Hepatocyte (in vitro differentiated cells): ENCODE measurements at regions not wholly inside any gene's neighbourhood (a gene's known extent, or its start where the extent isn't known, plus 50 kb on each side); places are given as distances from the start of the nearest gene placed in this dataset.
A peak's percentile ranks its signal among the peaks of the same experiment; 100 is the strongest.

Experiments used
- DNase-seq: peaks from one replicate; pipeline ENCODE4 v3.0.0-alpha.2; 2016; ENCODE audit warnings: low spot score
- H2AFZ ChIP-seq: fragments of 200-600 bp; sonication (generic); 2 replicates; pipeline ENCODE4 v1.6.0; 2016; ENCODE audit warnings: antibody characterized with exemption, mild to moderate bottlenecking
- H3K27ac ChIP-seq: fragments of 200-600 bp; sonication (generic); 2 replicates; pipeline ENCODE4 v1.5.1; 2016; ENCODE audit warnings: mild to moderate bottlenecking
- H3K27me3 ChIP-seq: fragments of 200-600 bp; sonication (generic); 2 replicates; pipeline ENCODE4 v1.6.1; 2016
- H3K36me3 ChIP-seq: fragments of 200-600 bp; sonication (generic); replicated peaks from 2 replicates; pipeline ENCODE4 v1.5.1; 2016; ENCODE audit warnings: low read depth; ENCODE audit not compliant: insufficient read depth
- H3K4me1 ChIP-seq: fragments of 200-600 bp; sonication (generic); 2 replicates; pipeline ENCODE4 v1.5.1; 2016; ENCODE audit warnings: mild to moderate bottlenecking, moderate library complexity; ENCODE audit not compliant: insufficient read depth
- H3K4me2 ChIP-seq: fragments of 200-600 bp; sonication (generic); 2 replicates; pipeline ENCODE4 v1.6.0; 2016
- H3K4me3 ChIP-seq: fragments of 200-600 bp; sonication (generic); 2 replicates; pipeline ENCODE4 v1.5.1; 2016; ENCODE audit warnings: mild to moderate bottlenecking
- H3K79me2 ChIP-seq: fragments of 200-600 bp; sonication (generic); 2 replicates; pipeline ENCODE4 v1.6.0; 2017; ENCODE audit warnings: mild to moderate bottlenecking
- H3K9me2 ChIP-seq: fragments of 200-600 bp; sonication (generic); replicated peaks from 2 replicates; pipeline ENCODE4 v1.6.0; 2017; ENCODE audit warnings: mild to moderate bottlenecking; ENCODE audit not compliant: insufficient read depth
- H3K9me3 ChIP-seq: fragments of 200-600 bp; sonication (generic); 2 replicates; pipeline ENCODE4 v1.5.1; 2016; ENCODE audit warnings: low read depth, mild to moderate bottlenecking
- H4K20me1 ChIP-seq: fragments of 200-600 bp; sonication (generic); 2 replicates; pipeline ENCODE4 v1.6.0; 2016; ENCODE audit warnings: mild to moderate bottlenecking; ENCODE audit not compliant: insufficient read depth, poor library complexity, severe bottlenecking
- EZH2 ChIP-seq: fragments of 200-600 bp; sonication (generic); IDR thresholded peaks from 2 replicates; pipeline ENCODE4 v1.6.1; 2016; ENCODE audit warnings: antibody characterized with exemption, mild to moderate bottlenecking, borderline replicate concordance
- EZH2phosphoT487 ChIP-seq: fragments of 200-600 bp; sonication (generic); IDR thresholded peaks from one replicate; pipeline ENCODE4 v1.6.1; 2018; ENCODE audit warnings: antibody characterized with exemption, mild to moderate bottlenecking, low read depth, moderate library complexity; ENCODE audit not compliant: unreplicated experiment, severe bottlenecking
- WGBS: methylation state at CpG from one replicate; pipeline ENCODE4 v1.1.6; 2016; ENCODE audit warnings: low lambda C conversion rate; ENCODE audit errors: missing lambda C conversion rate; 5-methylcytosine and 5-hydroxymethylcytosine counted together
- TF ChIP-seq, protein P1 (sequence below): fragments of 200-600 bp; sonication (generic); IDR thresholded peaks from 2 replicates; pipeline ENCODE4 v1.5.1; 2016; ENCODE audit warnings: antibody characterized with exemption, mild to moderate bottlenecking; ENCODE audit not compliant: poor library complexity

DNA sequence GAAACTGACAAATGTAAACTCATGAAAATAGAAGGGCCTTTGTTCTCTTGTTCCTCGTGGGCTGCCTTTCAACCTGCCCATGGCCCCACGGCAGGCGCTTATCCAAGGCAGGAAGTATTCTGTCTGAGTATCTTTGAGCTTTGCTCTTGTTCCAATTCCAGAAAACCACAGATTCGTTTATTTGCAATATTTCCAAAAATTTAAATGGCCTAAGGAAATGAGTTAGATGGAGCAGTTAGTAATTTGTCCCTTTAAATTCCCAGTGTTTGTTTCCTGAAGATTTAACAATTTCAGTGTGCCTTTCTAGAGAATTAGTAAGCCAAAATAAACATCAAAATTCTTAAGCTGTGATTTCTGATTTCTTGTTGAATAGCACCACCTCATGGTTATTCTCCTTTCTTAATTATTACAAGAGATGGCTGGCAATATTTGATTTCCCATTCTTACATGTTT is 299.4 kb upstream of the RASA1 start:
- H3K27me3 ChIP-seq = no peaks in the 10 kb centered on the region
- WGBS = 13% methylated on average over 4 of the region's 4 CpGs
- H2AFZ ChIP-seq = no peak overlapping the region
- H3K4me2 ChIP-seq = peak overlapping the region; percentile 3
- peak; percentile 51 for DNase-seq
- no peaks in the 10 kb centered on the region for H3K9me3 ChIP-seq
- no peaks in the 10 kb centered on the region for H3K79me2 ChIP-seq
- H3K27ac ChIP-seq = peak overlapping the region; percentile 65
- H3K4me1 ChIP-seq = no peaks in the 10 kb centered on the region
- no peaks in the 10 kb centered on the region for H3K36me3 ChIP-seq
- no peaks in the 10 kb centered on the region for H4K20me1 ChIP-seq
- no peak overlapping the region for H3K4me3 ChIP-seq
- TF ChIP-seq, protein P1, sequence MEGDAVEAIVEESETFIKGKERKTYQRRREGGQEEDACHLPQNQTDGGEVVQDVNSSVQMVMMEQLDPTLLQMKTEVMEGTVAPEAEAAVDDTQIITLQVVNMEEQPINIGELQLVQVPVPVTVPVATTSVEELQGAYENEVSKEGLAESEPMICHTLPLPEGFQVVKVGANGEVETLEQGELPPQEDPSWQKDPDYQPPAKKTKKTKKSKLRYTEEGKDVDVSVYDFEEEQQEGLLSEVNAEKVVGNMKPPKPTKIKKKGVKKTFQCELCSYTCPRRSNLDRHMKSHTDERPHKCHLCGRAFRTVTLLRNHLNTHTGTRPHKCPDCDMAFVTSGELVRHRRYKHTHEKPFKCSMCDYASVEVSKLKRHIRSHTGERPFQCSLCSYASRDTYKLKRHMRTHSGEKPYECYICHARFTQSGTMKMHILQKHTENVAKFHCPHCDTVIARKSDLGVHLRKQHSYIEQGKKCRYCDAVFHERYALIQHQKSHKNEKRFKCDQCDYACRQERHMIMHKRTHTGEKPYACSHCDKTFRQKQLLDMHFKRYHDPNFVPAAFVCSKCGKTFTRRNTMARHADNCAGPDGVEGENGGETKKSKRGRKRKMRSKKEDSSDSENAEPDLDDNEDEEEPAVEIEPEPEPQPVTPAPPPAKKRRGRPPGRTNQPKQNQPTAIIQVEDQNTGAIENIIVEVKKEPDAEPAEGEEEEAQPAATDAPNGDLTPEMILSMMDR = peak; percentile 65
- TF ChIP-seq EZH2phosphoT487 = no peak
- no peaks in the 10 kb centered on the region for H3K9me2 ChIP-seq

- Histone ChIP-seq H3K4me1 (no peaks in the 10 kb centered on the region), H3K79me2 (no peaks in the 10 kb centered on the region), H3K27ac (no peak overlapping the region), H4K20me1 (no peaks in the 10 kb centered on the region), H3K27me3 (no peaks in the 10 kb centered on the region), H3K9me3 (no peaks in the 10 kb centered on the region), H2AFZ (no peak overlapping the region), H3K36me3 (no peaks in the 10 kb centered on the region), H3K9me2 (no peaks in the 10 kb centered on the region), H3K4me2 (no peak overlapping the region), H3K4me3 (no peak overlapping the region)
- DNase-seq = no peak
- WGBS = 93% methylated on average over 3 of the region's 3 CpGs
- TF ChIP-seq EZH2 (no peak), EZH2phosphoT487 (no peak)
- TF ChIP-seq, protein P1 = no peak
Measured at GRCh38 chr5:86970361-86970760, 297.3 kb upstream of the RASA1 start.

GRCh38 chr5:86971034-86971571 is 296.6 kb upstream of the RASA1 start:
- whole genome bisulfite sequencing = 72% methylated on average over 4 of the region's 4 CpGs
- Histone ChIP-seq H3K27me3 (no peaks in the 10 kb centered on the region), H3K9me2 (no peaks in the 10 kb centered on the region), H3K36me3 (no peaks in the 10 kb centered on the region), H3K4me2 (no peak overlapping the region), H3K4me1 (no peaks in the 10 kb centered on the region), H4K20me1 (no peaks in the 10 kb centered on the region), H2AFZ (no peak overlapping the region), H3K4me3 (no peak overlapping the region), H3K79me2 (no peaks in the 10 kb centered on the region), H3K9me3 (no peaks in the 10 kb centered on the region), H3K27ac (no peak overlapping the region)
- TF ChIP-seq, protein P1 = peak; percentile 26
- TF ChIP-seq EZH2phosphoT487 = no peak
- no peak for DNase-seq

DNA sequence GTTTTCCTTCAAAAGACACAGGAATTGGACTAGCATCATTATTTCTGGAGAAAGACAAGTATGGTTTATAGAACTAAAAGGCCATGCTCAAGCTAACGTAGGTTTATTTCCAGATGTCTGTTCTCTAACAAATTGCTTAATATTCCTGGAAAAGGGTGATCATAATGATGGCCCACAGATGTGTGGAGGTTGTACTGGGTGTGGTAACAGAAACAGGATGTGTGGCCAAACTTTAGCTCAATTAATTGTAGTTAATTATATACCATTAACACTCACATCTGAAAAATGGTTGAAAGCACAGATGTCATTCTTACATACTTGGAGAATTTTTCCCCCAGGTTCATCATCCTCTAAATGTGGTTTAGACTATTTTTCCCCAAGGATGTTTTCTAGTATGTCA is 292.7 kb upstream of the RASA1 start:
- WGBS = 74% methylated on average over 1 of the region's 1 CpG
- no peak overlapping the region for H3K4me3 ChIP-seq
- no peak overlapping the region for H3K4me2 ChIP-seq
- H4K20me1 ChIP-seq = no peaks in the 10 kb centered on the region
- no peaks in the 10 kb centered on the region for H3K27me3 ChIP-seq
- H3K36me3 ChIP-seq = no peaks in the 10 kb centered on the region
- no peak overlapping the region for H3K27ac ChIP-seq
- no peaks in the 10 kb centered on the region for H3K9me3 ChIP-seq
- H3K4me1 ChIP-seq = no peaks in the 10 kb centered on the region
- H2AFZ ChIP-seq = no peak overlapping the region
- H3K9me2 ChIP-seq = no peaks in the 10 kb centered on the region
- TF ChIP-seq EZH2 (no peak), EZH2phosphoT487 (no peak)
- TF ChIP-seq, protein P1 = no peak
- no peaks in the 10 kb centered on the region for H3K79me2 ChIP-seq
- no peak for DNase-seq
